Eye (tissue), 1 donor: ENCODE measurements at regions not wholly inside any gene's neighbourhood (a gene's known extent, or its start where the extent isn't known, plus 50 kb on each side); places are given as distances from the start of the nearest gene placed in this dataset.

Experiments
- DNase-seq: peaks from one replicate; pipeline ENCODE4 v3.0.0-alpha.2; 2015

DNA sequence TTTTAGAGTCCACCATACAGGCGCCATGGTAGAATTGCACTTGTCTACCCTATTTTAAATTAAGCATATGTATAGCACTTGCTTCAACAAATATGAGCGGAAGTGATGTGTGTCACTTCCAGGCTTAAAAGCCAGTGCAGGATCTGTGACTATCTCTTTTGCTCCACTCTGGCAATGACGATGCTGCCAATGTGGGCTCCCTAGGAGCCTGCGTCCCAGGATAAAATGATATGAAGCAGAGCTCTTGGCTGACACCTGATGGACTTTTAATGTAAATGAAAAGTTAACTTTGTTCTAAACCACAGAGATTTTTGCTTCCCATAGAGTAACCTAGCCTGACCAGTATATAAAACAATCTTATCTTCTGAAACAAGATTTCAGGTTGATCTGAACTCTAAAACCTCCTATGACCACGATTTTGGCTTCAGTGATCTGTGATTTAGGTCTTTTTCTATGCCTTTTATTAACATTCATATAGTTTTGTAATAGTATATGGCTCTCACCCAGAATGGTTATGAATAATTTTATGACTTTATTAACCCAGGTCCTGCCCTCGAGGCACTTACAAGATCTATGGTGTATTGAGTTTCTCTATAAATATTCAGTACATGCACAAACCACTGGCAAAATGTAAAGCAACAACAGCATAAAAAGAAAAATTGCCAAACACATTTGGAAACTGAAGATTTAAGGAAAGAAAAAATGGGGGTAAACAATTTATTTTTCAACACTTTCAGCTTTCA is 422.5 kb upstream of the PIK3C3 start:
- no peak for DNase-seq

GRCh38 chr18:41530970-41531369 is 424.1 kb upstream of the PIK3C3 start:
- no peak for DNase-seq

- no peak for DNase-seq
Observed at GRCh38 chr18:41529093-41529492, 425.9 kb upstream of the PIK3C3 start.

- peak; percentile 4 for DNase-seq
Observed at GRCh38 chr18:41526054-41526453, 429.0 kb upstream of the PIK3C3 start.

DNA sequence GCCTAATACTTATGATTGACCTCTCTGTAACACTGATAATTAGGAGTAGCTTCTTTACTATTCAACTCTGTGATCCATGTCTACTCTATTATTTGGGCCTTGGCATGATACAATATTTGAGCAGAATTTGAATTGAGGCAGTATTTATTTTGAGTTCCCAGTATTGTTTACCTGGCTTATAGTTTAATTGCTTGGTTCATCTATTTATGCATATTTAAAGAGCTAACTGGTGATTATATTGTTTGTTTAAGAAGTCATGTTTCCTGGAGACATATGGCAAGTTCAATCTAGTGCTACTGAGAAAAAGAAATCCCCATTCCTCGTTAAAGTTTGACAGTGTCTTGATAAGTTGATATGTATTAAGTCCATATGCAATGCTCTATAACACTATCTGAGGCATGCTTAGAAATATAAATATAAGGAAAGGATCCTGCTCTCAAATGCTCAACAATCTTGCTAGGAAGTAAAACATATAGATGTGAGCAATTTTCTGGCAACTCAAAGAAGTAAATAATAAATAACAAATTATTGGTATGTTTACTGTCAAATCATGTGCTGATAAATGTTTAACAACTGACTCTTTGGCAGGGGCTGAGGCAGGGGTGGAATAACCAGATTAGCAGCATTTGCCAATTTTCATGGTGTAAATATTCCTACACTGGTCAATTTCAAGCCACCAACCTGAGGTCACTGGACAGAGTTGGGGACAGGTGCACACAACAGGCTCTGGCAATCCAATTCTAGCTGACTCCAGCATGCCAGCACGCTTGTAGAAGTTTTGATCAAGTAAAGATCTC is 430.2 kb upstream of the PIK3C3 start:
- DNase-seq: no peak

DNA sequence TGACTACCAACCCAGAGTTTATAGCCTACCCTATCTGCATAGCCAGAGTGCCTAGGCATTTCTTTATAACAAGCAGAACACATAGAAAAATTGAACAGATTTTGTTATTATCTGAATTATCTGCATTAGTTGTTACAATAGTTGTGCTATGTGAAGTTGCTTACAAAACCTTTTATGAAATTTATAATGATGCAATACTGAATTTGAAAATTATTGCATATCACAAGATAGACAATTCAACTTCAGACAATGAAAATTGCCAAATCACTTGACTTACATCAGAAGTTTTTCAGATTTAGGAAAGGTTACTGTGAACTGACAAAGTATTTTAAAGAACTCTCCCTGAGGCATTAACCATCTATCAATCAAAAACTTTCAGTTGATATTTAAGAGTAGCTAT is 437.9 kb upstream of the PIK3C3 start:
- DNase-seq: no peak

DNA sequence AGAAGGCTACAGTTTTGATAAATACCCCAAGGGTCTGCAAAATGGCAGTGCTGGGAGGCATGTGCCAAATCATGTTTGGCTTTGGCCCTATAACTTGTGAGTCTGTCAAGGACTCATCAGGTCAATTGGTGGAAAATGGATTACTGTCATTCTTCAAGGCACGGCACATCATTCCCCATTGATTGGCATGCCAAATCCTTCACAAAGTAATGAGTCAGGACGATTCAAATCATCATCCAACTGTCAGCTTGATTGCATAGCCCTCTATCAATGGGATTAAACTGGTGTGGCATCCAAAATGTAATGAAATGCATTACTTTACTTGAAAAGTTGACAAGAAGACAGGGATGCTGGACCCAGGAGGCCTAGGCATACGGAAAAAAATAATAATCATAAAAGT is 441.6 kb upstream of the PIK3C3 start:
- DNase-seq: peak; percentile 2

DNA sequence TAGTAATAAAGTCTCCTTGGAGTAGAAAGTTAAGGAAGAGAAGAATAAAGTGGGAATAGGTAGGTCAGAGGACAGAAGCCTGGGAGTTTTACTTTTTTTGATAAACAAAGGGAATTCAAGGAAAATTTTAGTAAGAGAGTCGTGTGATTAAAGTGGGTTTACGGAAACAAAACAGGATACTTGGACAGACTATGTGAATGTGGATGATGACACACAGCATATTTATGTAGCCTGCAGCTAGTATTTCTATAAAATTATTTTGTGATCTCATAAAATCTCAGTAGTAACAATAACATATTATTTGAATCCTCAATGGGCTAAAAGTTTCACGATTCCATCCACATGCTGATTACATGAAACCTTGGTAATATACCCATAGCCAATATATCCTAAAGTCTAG is 450.7 kb upstream of the PIK3C3 start:
- DNase-seq: no peak

DNA sequence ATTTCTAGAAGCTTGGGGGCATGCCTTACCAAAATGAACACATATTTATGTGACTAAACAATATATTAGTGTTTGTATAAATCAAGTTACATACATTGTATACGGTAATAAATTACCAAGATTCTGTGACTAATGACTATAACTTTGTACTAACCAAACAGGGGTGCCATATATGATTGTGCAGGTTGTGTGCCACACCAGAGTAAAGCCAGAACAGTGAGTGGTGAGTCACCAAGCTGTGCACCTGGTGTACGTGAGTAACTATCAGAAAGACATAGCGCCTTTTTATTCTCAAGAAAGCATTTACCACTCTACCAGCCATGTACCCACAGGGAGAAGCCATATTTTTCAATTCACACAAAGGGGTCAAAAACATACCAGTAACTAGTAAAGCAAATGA is 453.2 kb upstream of the PIK3C3 start:
- no peak for DNase-seq

- DNase-seq: no peak
Observed at GRCh38 chr18:41499345-41499744, 455.7 kb upstream of the PIK3C3 start.

DNA sequence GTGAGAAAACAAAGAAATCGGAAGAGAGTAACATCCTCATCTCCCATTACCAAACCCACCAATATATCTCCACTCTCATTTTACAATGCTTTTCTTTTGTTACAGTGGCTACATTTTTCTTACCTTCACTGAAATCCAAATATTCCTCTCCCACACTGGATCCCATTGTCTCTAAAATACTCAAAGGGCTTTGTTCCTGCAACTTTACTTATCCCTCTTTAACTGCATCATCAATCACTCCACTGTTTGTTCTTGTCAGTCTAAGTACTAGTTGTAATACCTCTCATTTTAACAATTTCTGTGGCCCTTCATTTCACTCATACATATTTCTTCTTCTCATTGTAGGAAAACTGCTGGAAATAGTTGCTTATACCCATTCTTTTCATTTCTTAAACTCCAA is 464.2 kb upstream of the PIK3C3 start:
- DNase-seq: no peak

GRCh38 chr18:41486575-41486974 is 468.5 kb upstream of the PIK3C3 start:
- DNase-seq: no peak

DNA sequence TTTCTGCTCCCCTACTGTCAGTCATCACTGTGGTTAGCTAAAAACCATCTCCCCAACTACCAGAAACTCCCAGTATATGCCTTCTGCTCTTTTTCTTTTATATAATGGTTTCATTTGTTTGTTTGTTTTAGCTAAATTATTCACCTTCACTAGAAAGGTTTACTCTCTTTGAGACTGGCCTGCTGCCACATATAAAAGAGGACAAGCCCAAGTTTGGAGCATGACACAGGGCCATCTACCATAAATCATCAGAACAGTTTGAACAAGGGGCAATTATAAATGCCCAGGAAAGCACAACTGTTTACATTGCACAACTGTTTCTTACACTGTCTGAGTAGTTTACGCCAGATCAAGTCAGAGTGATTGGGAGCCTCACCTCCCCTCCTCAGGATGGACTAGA is 471.0 kb upstream of the PIK3C3 start:
- DNase-seq: no peak

- DNase-seq: peak; percentile 51
Observed at GRCh38 chr18:41482501-41482900, 472.5 kb upstream of the PIK3C3 start.

- no peak for DNase-seq
Observed at GRCh38 chr18:41466436-41467160, 488.4 kb upstream of the PIK3C3 start.

DNA sequence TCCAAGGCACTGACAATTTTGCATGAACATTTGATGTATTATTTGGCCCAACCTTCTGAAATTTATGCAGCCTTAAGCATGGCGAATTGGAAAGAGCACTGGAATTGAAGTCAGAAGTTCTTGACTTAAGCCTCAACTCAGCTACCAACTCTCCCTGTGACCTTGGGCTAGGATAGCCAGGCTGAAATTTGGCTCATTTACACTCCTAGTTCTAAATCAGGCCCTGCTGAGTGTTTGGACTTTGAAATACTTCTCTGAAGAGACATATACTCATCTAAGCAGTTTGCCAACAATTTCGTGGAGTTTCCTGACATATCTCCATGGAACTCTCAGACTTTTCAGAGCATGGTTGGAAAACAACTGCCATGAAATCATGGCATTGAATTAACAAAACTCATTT is 489.6 kb upstream of the PIK3C3 start:
- no peak for DNase-seq

DNA sequence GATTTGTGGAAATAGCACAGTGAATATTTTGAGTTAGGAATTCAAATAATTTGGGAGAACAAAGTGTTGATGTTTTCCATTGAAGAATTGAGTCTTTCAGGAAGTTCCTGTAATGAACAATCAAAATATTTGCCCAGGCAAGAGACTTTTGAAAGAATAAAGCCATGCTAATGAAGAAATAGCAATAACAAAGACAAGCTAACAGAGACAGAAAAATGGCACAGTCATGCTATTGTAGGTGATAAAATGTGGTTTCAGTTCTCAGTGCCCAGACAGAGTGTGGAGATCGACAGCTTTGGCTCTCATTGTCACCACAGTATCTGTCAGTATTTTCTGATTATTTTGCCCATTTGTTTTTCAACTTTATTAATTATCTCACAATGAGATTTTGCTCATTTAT is 490.8 kb upstream of the PIK3C3 start:
- DNase-seq: no peak

DNA sequence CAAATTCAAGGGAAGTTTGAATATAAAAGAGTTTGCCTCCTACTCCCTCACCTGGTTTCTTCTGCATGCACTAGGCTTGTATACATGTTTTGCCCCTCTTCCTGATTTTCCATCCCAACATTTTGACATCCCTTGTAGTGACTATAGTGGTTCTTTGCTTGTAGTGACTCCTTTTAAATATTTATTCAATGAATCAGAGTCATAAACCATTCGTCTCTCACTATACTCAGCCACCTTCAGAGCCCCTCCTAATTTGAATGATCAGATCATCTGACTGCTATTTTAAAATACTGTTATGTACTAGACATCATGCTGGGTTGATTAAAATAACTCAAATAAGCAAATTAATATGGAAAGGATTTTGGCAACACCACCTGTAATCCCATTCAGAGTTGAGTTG is 492.1 kb upstream of the PIK3C3 start:
- no peak for DNase-seq

DNA sequence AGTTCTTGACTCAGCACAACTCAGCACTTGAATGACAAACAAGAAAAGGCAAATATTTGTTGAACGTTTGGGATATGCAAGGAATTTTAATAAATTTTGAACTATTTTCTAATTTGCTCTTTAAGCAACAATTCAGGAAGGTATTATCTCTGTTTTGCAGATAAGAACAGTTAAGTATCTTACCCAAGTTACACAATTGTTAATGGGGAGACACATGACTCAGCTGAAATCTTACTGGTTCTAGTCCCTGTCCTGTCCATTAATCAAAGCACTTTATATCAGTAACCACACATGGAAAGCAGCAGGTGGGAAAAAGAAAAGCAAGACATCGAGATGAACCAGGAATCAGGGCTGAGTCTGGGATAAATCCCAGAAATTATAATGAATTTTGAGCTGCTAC is 493.9 kb upstream of the PIK3C3 start:
- DNase-seq: no peak

DNA sequence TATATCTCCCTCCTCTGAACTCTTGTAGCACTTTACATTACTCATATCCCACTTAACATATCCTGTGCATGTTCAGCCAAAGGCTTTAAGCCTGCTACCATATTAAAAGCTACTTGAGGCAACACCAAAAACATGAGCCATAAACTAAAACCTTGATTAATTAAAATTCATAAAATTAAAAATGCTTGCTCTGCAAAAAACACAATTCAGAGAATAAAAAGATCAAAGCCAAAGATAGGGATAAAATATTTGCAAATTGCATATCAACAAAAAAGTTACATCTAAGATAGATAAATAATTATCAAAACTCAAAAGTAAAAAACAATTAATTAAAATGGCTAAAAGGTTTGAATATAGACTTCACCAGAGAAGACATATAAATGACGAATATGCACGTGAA is 495.4 kb upstream of the PIK3C3 start:
- DNase-seq: no peak

GRCh38 chr18:41458376-41458775 is 496.7 kb upstream of the PIK3C3 start:
- no peak for DNase-seq

DNA sequence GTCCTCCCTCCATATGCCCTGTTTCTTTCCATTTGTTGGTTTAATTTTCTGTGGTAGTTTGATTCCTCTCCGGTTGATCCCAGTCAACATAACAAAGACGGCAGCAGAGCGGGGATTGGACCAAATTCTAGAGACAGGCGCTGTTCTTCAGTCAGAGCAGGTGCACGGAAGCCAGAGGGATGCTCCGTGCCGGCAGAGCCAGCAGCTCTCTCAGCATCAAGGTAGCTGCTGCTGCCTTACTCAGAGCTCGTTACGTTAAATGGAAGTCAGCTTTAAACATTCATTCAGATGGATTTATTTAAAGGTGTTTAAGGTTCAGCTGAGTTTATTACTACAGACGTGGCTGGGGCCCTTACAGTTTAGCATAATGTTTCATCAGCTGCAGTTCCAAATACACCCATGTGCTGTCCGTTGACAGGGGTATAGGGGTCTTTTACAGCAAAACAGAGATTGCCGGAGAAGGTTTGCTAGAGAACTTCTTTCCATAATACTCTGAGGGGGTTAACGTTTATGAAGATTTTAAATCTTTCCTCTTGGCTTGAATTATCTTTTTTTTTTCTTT is 497.2 kb upstream of the PIK3C3 start:
- DNase-seq: peak; percentile 46

DNA sequence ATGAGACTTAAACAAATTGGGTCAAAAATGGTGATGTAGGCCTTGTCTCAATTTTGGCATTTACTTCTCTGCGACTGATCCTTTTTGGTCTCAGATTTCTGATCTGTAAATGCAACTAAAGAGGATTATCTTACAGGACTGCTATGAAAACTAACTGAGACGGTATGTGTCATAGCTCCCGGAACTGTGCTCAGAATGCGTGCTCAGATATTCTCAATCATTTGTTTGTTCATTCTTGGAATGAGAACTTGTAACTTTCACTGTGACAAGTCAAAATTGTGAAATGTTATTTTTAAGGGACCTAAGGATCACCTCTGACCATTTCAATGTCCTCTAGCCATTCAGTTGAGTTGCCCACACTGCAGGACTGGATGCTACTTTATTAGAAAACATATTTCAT is 498.2 kb upstream of the PIK3C3 start:
- no peak for DNase-seq

- DNase-seq: no peak
Observed at GRCh38 chr18:41449612-41450011, 505.4 kb upstream of the PIK3C3 start.
